Neural cell (in vitro differentiated cells): ENCODE measurements at regions not wholly inside any gene's neighbourhood (a gene's known extent, or its start where the extent isn't known, plus 50 kb on each side); places are given as distances from the start of the nearest gene placed in this dataset.

Experiments used
- H2AFZ ChIP-seq: fragments of 200-600, 300-800 bp; sonication (generic), shearing (Covaris generic); 2 replicates; pipeline ENCODE4 v1.6.0; 2014; ENCODE audit warnings: low read depth, mild to moderate bottlenecking, antibody characterized with exemption, low read length, moderate library complexity
- H3F3A ChIP-seq: fragments of 200-600 bp; shearing (Covaris generic); 2 replicates; pipeline ENCODE4 v1.6.1; 2016; ENCODE audit warnings: mild to moderate bottlenecking, moderate library complexity, mixed read lengths, antibody characterized with exemption, low read length; ENCODE audit not compliant: insufficient read depth, poor library complexity, severe bottlenecking
- H3K27ac ChIP-seq: fragments of 200-600, 300-800 bp; sonication (generic), shearing (Covaris generic); 2 replicates; pipeline ENCODE4 v1.5.1; 2014; ENCODE audit warnings: mild to moderate bottlenecking, low read length, moderate library complexity
- H3K27me3 ChIP-seq: fragments of 300-800, 200-600 bp; sonication (generic), shearing (Covaris generic); 2 replicates; pipeline ENCODE4 v1.6.0; 2014; ENCODE audit warnings: mild to moderate bottlenecking, low read depth, low read length, moderate library complexity; ENCODE audit not compliant: insufficient read depth
- H3K36me3 ChIP-seq: fragments of 300-800, 200-600 bp; sonication (generic), shearing (Covaris generic); 2 replicates; pipeline ENCODE4 v1.5.1; 2014; ENCODE audit warnings: mild to moderate bottlenecking, antibody characterized with exemption, low read length, moderate library complexity; ENCODE audit not compliant: insufficient read depth
- H3K4me2 ChIP-seq: fragments of 300-800, 200-600 bp; sonication (generic), shearing (Covaris generic); 2 replicates; pipeline ENCODE4 v1.6.0; 2014; ENCODE audit warnings: mild to moderate bottlenecking, low read length
- H3K4me3 ChIP-seq: fragments of 300-800, 200-600 bp; sonication (generic), shearing (Covaris generic); 2 replicates; pipeline ENCODE4 v1.5.1; 2014; ENCODE audit warnings: mild to moderate bottlenecking, low read length, moderate library complexity
- H3K79me2 ChIP-seq: fragments of 200-600 bp; shearing (Covaris generic); replicated peaks from 2 replicates; pipeline ENCODE4 v1.6.0; 2014; ENCODE audit warnings: mild to moderate bottlenecking, low read length, moderate library complexity; ENCODE audit not compliant: insufficient read depth
- H3K9ac ChIP-seq: fragments of 300-800, 200-600 bp; sonication (generic), shearing (Covaris generic); 2 replicates; pipeline ENCODE4 v1.6.1; 2016; ENCODE audit warnings: mild to moderate bottlenecking, low read length, mixed read lengths
- H3K9me2 ChIP-seq: fragments of 200-600 bp; shearing (Covaris generic); 2 replicates; pipeline ENCODE4 v1.6.1; 2016; ENCODE audit warnings: mild to moderate bottlenecking, low read length, mixed read lengths; ENCODE audit not compliant: insufficient read depth
- H3K9me3 ChIP-seq: fragments of 200-600, 300-800 bp; sonication (generic), shearing (Covaris generic); 2 replicates; pipeline ENCODE4 v1.6.1; 2016; ENCODE audit warnings: mild to moderate bottlenecking, mixed run types, low read length, moderate library complexity, mixed read lengths
- H4K20me1 ChIP-seq: fragments of 200-600 bp; shearing (Covaris generic); 2 replicates; pipeline ENCODE4 v1.6.1; 2016; ENCODE audit warnings: mild to moderate bottlenecking, mixed run types; ENCODE audit not compliant: insufficient read depth
- CTCF ChIP-seq: fragments of 450-650 bp; IDR thresholded peaks from 2 replicates; pipeline ENCODE4 v1.5.1; 2014; ENCODE audit warnings: antibody characterized with exemption, mild to moderate bottlenecking, moderate library complexity; ENCODE audit not compliant: poor library complexity, severe bottlenecking
- EP300 ChIP-seq: fragments of 450-650 bp; conservative IDR thresholded peaks from 2 replicates; pipeline ENCODE4 v1.6.1; 2014; ENCODE audit warnings: antibody characterized with exemption, mild to moderate bottlenecking, moderate library complexity; ENCODE audit not compliant: poor library complexity, severe bottlenecking
- EZH2 ChIP-seq: fragments of 200-600, 300-800 bp; shearing (Covaris generic), sonication (generic); IDR thresholded peaks from 2 replicates; pipeline ENCODE4 v1.6.1; 2014; ENCODE audit warnings: antibody characterized with exemption, low read length, borderline replicate concordance, mild to moderate bottlenecking; ENCODE audit not compliant: insufficient read depth, poor library complexity, severe bottlenecking
- MXI1 ChIP-seq: fragments of 450-650 bp; conservative IDR thresholded peaks from 2 replicates; pipeline ENCODE4 v1.6.1; 2014; ENCODE audit warnings: antibody characterized with exemption, mild to moderate bottlenecking; ENCODE audit not compliant: poor library complexity, severe bottlenecking
- POLR2AphosphoS5 ChIP-seq: IDR thresholded peaks from 2 replicates; pipeline ENCODE4 v1.6.1; 2012
- RAD21 ChIP-seq: fragments of 450-650 bp; conservative IDR thresholded peaks from 2 replicates; pipeline ENCODE4 v1.6.1; 2014; ENCODE audit warnings: antibody characterized with exemption, mild to moderate bottlenecking, moderate library complexity
- REST ChIP-seq: IDR thresholded peaks from 2 replicates; pipeline ENCODE4 v1.6.1; 2012; ENCODE audit warnings: borderline replicate concordance
- SMC3 ChIP-seq: fragments of 450-650 bp; conservative IDR thresholded peaks from 2 replicates; pipeline ENCODE4 v1.6.1; 2014; ENCODE audit warnings: antibody characterized with exemption, mild to moderate bottlenecking, moderate library complexity; ENCODE audit not compliant: poor library complexity
- TAF1 ChIP-seq: IDR thresholded peaks from 2 replicates; pipeline ENCODE4 v1.6.1; 2012; ENCODE audit warnings: low read depth

GRCh38 chr1:194241215-194241614 is 1054.8 kb upstream of the B3GALT2 start:
- peak; percentile 78 for TF ChIP-seq POLR2AphosphoS5
- TF ChIP-seq RAD21, result no peak
- peak; percentile 31 for TF ChIP-seq REST
- peak; percentile 94 for TF ChIP-seq EP300
- Histone ChIP-seq H3K4me3 (no peak overlapping the region), H4K20me1 (no peaks in the 10 kb centered on the region), H3K9me2 (no peaks in the 10 kb centered on the region), H3K79me2 (no peaks in the 10 kb centered on the region), H2AFZ (no peak overlapping the region), H3K4me2 (peak overlapping the region; percentile 23), H3K27me3 (no peaks in the 10 kb centered on the region), H3K9ac (no peak overlapping the region), H3K36me3 (no peaks in the 10 kb centered on the region), H3K9me3 (no peaks in the 10 kb centered on the region), H3F3A (peaks cover 7% of the 10 kb centered on the region), H3K27ac (peak overlapping the region; percentile 49)

GRCh38 chr1:194233069-194233468 is 1046.7 kb upstream of the B3GALT2 start:
- no peaks in the 10 kb centered on the region for H3K79me2 ChIP-seq
- no peak overlapping the region for H3K4me3 ChIP-seq
- no peak overlapping the region for H3K4me2 ChIP-seq
- no peaks in the 10 kb centered on the region for H3K27me3 ChIP-seq
- H3K27ac ChIP-seq, result no peak overlapping the region
- H3K36me3 ChIP-seq, result no peaks in the 10 kb centered on the region
- H3K9ac ChIP-seq, result no peak overlapping the region
- no peaks in the 10 kb centered on the region for H4K20me1 ChIP-seq
- H3K9me2 ChIP-seq, result no peaks in the 10 kb centered on the region
- H2AFZ ChIP-seq, result no peak overlapping the region
- no peaks in the 10 kb centered on the region for H3F3A ChIP-seq
- H3K9me3 ChIP-seq, result no peaks in the 10 kb centered on the region
- no peak for TF ChIP-seq POLR2AphosphoS5
- TF ChIP-seq TAF1, result no peak
- TF ChIP-seq RAD21, result no peak
- TF ChIP-seq EZH2, result no peak
- no peak for TF ChIP-seq MXI1
- TF ChIP-seq CTCF, result no peak
- no peak for TF ChIP-seq SMC3
- no peak for TF ChIP-seq EP300
- no peak for TF ChIP-seq REST
